ENCODE measurements at regions not wholly inside any gene's neighbourhood (a gene's known extent, or its start where the extent isn't known, plus 50 kb on each side); places are given as distances from the start of the nearest gene placed in this dataset.

- DNase-seq (ENCODE audit: extremely low read depth, low read depth): no peak
- no peak for TF ChIP-seq CTCF (IDR thresholded peaks at IDR 0.05; ENCODE audit: low read depth, low read length)
Measured at GRCh38 chr15:31494786-31495185, 168.2 kb downstream of the KLF13 start.

- TF ChIP-seq CTCF (IDR thresholded peaks at IDR 0.05; ENCODE audit: low read depth, low read length): no peak
- no peak for DNase-seq (ENCODE audit: extremely low read depth, low read depth)
Measured at GRCh38 chr15:31495281-31495680, 168.6 kb downstream of the KLF13 start.

- no peak for TF ChIP-seq CTCF (IDR thresholded peaks at IDR 0.05; ENCODE audit: low read depth, low read length)
Measured at GRCh38 chr15:31497838-31498237, 171.2 kb downstream of the KLF13 start.

GRCh38 chr15:31498329-31498728 lies 171.7 kb downstream of the KLF13 start:
- TF ChIP-seq CTCF (IDR thresholded peaks at IDR 0.05; ENCODE audit: low read depth, low read length): no peak
- no peak for DNase-seq (ENCODE audit: extremely low read depth, low read depth)

More at GRCh38 chr15:31497838-31498237, 171.2 kb downstream of the KLF13 start:
- DNase-seq (ENCODE audit: extremely low read depth, low read depth): no peak

GRCh38 chr15:31498756-31499155 lies 172.1 kb downstream of the KLF13 start:
- no peak for DNase-seq (ENCODE audit: extremely low read depth, low read depth)
- TF ChIP-seq CTCF (IDR thresholded peaks at IDR 0.05; ENCODE audit: low read depth, low read length): no peak

- no peak for DNase-seq (ENCODE audit: extremely low read depth, low read depth)
- no peak for TF ChIP-seq CTCF (IDR thresholded peaks at IDR 0.05; ENCODE audit: low read depth, low read length)
Measured at GRCh38 chr15:31499236-31499952, 172.8 kb downstream of the KLF13 start.

GRCh38 chr15:31499953-31500765 lies 173.5 kb downstream of the KLF13 start:
- DNase-seq (ENCODE audit: extremely low read depth, low read depth): no peak
- no peak for TF ChIP-seq CTCF (IDR thresholded peaks at IDR 0.05; ENCODE audit: low read depth, low read length)

Measured in AG09319 (cell line).